ENCODE measurements at regions not wholly inside any gene's neighbourhood (a gene's known extent, or its start where the extent isn't known, plus 50 kb on each side); places are given as distances from the start of the nearest gene placed in this dataset.

DNA sequence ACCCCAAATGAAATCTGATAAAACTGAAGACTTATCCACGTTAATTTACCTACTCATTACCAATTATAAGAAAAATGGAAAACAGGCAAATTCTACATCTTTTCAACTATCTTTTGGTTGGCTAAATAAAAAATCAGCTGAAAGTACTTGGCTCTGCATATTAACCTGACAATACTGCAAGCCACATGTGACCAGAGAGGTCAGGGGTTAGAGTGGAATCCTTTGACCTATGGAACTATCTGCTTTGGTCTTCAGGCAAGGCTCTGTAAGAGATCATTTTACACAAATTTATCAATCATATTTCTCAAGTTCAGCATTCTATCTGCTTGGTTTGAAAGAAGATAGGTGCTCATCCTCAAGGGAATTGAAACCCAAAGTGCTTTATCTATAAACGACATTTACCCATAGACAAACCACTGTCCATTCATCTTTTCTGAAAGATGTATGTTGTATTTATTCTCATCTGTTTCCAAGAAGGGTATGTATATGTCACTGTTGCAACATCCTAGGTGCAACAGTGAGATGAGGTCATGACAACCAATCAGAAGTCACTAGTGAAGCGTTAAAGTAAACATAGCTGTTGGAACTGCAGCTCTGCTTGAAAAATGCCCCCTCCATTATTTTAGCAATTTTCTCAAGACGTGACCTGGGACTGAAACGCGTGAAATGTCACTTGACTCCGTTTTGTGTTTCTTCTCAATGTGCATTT is 144.9 kb upstream of the POU5F2 start:
- TF ChIP-seq CTCF (optimal IDR thresholded peaks at IDR 0.05 in 1 of 3, IDR thresholded peaks at IDR 0.05 in 1 of 3, conservative IDR thresholded peaks at IDR 0.05 in 1 of 3; ENCODE audit: extremely low read depth in 1 of 3, insufficient read depth in 2 of 3, low read length in 3 of 3): no peak
- no peak for TF ChIP-seq EZH2 (IDR thresholded peaks at IDR 0.05; ENCODE audit: low read length)

Measured in keratinocyte (primary cell).